GM12892 (cell line): ENCODE measurements at regions not wholly inside any gene's neighbourhood (a gene's known extent, or its start where the extent isn't known, plus 50 kb on each side); places are given as distances from the start of the nearest gene placed in this dataset.

Source experiments
- POLR2A ChIP-seq: IDR thresholded peaks from 2 replicates; pipeline ENCODE4 v1.6.1; 2011; ENCODE audit warnings: low read depth, low read length, control low read depth
- POLR2AphosphoS5 ChIP-seq: IDR thresholded peaks from 2 replicates; pipeline ENCODE4 v1.6.1; 2011; ENCODE audit warnings: low read depth, low read length, control low read depth
- TAF1 ChIP-seq: IDR thresholded peaks from 2 replicates; pipeline ENCODE4 v1.6.1; 2011; ENCODE audit warnings: low read depth, mild to moderate bottlenecking, control low read depth, low read length, borderline replicate concordance

GRCh38 chr2:239753401-239753837 lies 271.7 kb downstream of the NDUFA10 start:
- TF ChIP-seq POLR2A = no peak
- no peak for TF ChIP-seq POLR2AphosphoS5
- TF ChIP-seq TAF1 = no peak
